ENCODE measurements at regions not wholly inside any gene's neighbourhood (a gene's known extent, or its start where the extent isn't known, plus 50 kb on each side); places are given as distances from the start of the nearest gene placed in this dataset.
"Not testable (repeated sequence)": the region's sequence is repeated elsewhere in the genome, so short reads cannot be mapped to it uniquely, and the experiment has no call there.

GRCh38 chr4:126742885-126743284, 889.9 kb upstream of the INTU start:
- no peak for DNase-seq

GRCh38 chr4:126748736-126749135, 884.0 kb upstream of the INTU start:
- DNase-seq, result no peak

DNA sequence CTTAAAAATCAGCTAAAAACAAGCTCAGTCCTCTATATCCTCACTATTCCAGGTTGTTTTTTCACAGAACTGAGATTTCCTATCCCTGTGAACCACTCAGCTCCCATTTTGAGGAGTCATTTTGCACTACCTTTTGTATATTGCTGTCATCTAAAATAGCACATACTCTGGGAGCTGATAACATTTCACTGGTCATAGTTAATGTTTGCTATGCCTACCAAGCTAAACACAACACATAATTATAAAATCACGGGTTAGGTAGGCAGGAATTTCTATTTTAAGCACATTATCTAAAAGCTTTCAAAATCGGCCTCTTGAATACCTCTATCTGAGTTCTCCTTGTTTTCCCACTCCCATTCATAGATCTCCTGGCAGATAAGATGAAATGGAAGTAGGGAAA, 882.0 kb upstream of the INTU start:
- no peak for DNase-seq

GRCh38 chr4:126752126-126752525, 880.6 kb upstream of the INTU start:
- no peak for DNase-seq

- no peak for DNase-seq
These were observed 880.1 kb upstream of the INTU start for GRCh38 chr4:126752702-126753101.

DNA sequence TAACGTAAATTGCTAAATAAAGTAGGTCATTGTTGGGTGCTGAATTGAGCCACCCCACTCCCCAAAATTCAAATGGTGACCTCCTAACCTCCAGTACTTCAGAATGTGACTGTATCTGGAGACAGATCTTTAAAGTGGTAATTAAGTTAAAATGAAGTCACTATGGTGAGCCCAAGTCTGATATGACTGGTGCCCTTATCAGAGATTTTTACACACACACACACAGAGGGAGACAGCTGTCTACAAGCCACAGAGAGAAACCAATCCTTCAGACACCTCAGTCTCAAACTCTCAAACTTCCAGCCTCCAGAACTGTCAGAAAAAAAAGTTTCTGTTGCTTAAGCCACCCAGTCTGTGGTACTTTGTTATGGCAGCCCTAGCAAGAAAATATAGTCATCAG, 879.2 kb upstream of the INTU start:
- DNase-seq, result no peak

- DNase-seq, result no peak
These were observed 877.3 kb upstream of the INTU start for GRCh38 chr4:126755506-126755905.

DNA sequence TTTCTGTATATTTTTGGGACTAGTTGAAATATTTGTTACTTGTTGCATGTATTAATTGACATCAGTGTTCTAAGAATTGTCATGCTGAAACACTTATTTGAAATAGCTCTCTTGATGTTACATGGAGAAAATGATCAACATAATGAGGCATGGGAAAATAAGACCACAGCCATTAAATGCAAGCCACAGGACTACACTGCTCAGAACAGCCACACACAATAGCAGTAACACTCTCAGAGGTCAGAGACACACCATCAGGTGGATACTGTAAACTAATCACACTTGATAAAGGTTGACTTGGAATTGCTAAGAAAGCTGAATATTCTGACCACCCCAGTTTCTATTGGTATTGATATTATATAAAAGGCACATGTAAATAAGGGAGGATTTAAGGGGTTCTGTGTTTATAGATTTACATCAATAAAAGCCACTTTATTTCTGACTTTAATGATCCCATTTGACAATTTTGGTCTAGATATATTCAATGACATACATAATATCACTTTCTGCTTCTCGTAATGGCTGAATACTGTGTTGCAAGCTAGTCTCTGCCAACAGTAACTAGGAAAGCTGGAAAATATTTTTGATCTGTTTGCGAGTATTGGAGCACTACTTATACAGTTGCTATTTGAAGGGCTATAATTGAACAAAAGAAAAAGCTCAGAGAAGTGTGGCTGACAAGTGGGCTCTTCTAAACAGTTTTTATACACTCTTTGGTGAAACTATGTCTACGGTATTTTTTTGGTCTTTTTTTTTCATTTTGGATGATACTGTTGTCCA, 876.5 kb upstream of the INTU start:
- no peak for DNase-seq

DNA sequence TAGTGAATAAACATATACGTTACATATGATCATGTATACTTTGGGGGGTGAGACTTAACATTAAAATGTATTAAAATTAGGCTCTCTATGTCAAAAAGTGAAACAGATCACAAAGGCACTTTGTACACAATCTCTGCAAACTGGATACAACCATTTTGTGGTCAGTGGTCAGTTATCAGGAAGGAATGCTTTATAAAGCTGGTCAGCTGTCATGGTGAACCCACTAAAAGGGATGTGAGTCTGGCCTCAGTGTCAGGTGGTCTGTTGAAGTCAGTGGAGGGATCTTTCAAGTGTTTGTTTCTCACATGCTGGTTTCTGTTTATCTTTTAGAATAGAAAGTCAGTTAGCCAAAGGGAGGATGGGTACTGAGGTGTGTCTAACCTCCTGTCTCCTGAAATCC, 875.5 kb upstream of the INTU start:
- DNase-seq, result no peak

GRCh38 chr4:126758493-126758892, 874.3 kb upstream of the INTU start:
- no peak for DNase-seq

GRCh38 chr4:126761947-126762662, 870.7 kb upstream of the INTU start:
- no peak for DNase-seq

GRCh38 chr4:126762663-126763247, 870.0 kb upstream of the INTU start:
- DNase-seq, result no peak

DNA sequence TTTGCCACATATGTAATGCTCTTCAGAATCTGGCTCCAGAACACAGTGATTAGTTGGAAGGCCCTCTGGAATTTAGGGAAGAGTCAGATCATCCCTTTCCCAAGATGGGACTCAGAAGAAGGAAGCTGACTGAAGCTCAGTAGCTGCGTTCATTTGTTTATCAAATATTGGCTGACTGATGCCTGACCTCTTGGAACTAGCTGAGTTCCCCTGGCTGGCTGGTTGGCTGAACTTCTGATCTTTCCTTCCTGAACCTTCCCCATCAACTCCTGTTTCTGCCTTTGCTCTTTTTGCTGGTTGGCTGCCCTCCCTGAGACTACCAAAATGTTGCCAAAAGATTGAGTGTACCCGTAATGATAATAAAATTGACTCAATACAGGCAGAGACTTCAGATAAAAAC, 866.5 kb upstream of the INTU start:
- no peak for DNase-seq

- no peak for DNase-seq
These were observed 864.4 kb upstream of the INTU start for GRCh38 chr4:126768338-126768737.

DNA sequence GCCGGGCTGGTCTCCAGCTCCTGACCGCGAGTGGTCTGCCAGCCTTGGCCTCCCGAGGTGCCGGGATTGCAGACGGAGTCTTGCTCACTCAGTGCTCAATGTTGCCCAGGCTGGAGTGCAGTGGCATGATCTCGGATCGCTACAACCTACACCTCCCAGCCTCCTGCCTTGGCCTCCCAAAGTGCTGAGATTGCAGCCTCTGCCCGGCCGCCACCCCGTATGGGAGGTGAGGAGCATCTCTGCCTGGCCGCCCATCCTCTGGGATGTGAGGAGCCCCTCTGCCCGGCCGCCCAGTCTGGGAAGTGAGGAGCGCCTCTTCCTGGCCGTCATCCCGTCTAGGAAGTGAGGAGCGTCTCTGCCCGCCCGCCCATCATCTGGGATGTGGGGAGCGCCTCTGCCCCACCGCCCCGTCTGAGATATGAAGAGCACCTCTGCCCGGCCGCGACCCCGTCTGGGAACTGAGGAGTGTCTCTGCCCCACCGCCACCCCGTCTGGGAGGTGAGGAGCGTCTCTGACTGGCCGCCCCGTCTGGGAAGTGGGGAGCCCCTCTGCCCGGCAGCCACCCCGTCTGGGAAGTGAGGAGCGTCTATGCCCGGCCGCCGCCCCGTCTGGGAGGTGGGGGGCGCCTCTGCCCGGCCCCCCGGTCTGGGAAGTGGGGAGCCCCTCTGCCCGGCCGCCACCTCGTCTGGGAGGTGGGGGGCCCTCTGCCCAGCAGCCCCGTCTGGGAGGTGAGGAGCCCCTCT, 861.8 kb upstream of the INTU start:
- not testable (repeated sequence) for DNase-seq

DNA sequence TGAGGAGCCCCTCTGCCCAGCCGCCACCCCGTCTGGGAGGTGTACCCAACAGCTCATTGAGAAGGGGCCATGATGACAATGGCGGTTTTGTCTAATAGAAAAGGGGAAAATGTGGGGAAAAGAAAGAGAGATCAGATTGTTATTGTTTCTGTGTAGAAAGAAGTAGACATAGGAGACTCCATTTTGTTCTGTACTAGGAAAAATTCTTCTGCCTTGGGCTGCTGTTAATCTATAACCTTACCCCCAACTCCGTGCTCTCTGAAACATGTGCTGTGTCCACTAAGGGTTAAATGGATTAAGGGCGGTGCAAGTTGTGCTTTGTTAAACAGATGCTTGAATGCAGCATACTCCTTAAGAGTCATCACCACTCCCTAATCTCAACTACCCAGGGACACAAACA, 861.1 kb upstream of the INTU start:
- not testable (repeated sequence) for DNase-seq

- no peak for DNase-seq
These were observed 860.1 kb upstream of the INTU start for GRCh38 chr4:126772662-126773061.

DNA sequence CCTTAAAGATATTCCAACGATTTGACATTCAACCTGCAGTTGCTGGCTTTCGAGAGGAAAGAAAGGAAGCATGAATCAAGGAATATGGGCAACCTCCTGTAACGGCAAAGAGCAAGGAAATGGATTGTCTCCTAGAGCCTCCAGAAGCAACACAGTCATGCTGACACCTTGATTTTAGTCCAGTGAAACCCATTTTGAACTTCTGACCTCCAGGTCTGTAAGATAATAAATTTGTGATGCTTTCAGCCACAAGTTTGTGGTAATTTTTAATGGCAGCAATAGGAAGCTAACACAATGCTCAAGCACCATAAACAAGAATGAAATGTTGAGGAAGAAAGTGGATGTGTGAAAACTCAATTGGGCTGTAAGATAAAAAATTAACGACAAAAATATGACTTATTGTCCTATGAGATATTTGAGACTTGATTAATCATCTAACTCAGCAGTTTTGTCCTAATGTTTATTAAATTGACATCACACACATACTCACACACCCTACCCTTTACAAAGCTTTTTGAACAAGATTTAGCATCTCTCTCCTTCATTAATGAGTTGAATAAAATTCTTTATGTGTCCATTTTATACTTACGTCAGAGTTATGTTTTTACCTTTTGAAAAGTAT, 857.2 kb upstream of the INTU start:
- DNase-seq, result no peak

DNA sequence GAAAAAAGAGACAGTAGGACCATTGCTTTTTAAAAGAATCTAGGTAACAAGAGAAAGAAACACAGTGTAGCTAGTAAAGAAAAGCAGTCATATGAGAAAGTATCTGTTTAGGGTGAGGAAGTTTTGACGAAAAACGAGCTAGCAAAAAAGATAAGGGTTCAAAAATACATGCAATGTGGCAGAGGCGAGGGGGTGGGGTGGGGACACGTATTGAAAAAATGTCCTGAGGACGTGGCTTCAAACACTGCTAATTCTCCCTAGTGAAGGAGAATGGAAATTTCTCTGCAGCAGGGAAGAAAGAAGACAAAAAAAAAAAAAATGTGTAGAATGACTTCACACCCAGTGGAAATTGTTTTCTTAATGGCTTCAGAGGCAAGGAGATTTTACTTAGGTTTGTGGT, 856.4 kb upstream of the INTU start:
- DNase-seq, result no peak

DNA sequence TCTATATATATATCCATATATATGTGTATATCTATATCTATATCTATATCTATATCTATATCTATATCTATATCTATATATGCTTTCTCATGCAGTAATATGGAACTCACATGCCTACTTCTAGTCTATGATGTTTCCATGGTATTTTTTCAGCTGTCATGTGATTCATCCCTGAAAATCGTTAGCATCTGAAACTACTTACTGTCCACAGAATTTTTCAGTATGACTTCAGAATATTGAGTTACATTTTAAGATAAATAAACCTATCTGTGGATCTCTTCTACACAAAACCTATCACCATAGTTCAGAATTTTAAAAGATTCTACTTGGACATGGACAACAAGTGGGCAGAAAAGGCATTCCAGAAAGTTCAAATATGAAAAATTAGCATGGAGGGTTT, 855.1 kb upstream of the INTU start:
- no peak for DNase-seq

- DNase-seq, result no peak
These were observed 854.4 kb upstream of the INTU start for GRCh38 chr4:126778348-126778747.

DNA sequence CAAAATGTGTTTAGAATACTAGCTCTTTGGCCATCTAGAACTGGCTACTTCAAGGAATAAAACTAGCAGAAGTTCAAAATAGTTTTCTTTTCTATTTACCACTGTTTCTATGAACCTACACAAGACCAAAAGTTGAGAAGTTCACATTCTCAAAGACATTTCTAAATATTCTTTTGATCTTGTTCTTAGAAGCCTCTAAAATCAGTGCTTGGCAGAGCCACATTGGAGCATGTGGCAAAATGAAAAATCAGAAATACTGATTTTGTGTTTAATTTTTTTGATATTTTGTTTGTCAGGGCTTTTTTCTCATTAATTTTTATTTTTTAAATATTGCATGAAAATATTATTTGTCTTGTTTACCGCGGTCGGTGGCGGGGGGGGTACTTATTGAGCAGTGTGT, 853.8 kb upstream of the INTU start:
- DNase-seq, result no peak

Measured in left kidney (tissue), 1 donor.